GM12872 (cell line): ENCODE measurements at regions not wholly inside any gene's neighbourhood (a gene's known extent, or its start where the extent isn't known, plus 50 kb on each side); places are given as distances from the start of the nearest gene placed in this dataset.

ENCODE experiments used
- TF ChIP-seq, protein P1 (sequence below): IDR thresholded peaks from 3 replicates; pipeline ENCODE4 v1.5.1; 2011; ENCODE audit warnings: low read depth, mild to moderate bottlenecking, low read length, moderate library complexity; ENCODE audit not compliant: insufficient read depth

DNA sequence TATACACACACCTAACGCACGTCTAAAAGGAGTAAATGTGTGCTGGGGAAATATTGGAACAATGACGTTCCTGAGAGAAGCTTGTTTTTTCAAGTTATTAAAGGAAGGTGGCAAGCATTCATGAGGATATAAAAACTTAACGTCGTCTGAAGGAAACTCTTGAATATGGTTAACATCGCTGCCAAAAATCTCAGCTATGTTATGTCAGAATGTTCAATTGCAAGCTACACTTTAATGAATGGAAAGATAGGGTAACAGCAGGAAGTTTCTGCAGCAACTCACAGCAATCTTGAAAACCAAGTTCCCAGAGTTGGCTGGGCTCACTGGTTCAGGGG is 54.3 kb upstream of the MEF2A start:
- TF ChIP-seq, protein P1, sequence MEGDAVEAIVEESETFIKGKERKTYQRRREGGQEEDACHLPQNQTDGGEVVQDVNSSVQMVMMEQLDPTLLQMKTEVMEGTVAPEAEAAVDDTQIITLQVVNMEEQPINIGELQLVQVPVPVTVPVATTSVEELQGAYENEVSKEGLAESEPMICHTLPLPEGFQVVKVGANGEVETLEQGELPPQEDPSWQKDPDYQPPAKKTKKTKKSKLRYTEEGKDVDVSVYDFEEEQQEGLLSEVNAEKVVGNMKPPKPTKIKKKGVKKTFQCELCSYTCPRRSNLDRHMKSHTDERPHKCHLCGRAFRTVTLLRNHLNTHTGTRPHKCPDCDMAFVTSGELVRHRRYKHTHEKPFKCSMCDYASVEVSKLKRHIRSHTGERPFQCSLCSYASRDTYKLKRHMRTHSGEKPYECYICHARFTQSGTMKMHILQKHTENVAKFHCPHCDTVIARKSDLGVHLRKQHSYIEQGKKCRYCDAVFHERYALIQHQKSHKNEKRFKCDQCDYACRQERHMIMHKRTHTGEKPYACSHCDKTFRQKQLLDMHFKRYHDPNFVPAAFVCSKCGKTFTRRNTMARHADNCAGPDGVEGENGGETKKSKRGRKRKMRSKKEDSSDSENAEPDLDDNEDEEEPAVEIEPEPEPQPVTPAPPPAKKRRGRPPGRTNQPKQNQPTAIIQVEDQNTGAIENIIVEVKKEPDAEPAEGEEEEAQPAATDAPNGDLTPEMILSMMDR, result no peak

DNA sequence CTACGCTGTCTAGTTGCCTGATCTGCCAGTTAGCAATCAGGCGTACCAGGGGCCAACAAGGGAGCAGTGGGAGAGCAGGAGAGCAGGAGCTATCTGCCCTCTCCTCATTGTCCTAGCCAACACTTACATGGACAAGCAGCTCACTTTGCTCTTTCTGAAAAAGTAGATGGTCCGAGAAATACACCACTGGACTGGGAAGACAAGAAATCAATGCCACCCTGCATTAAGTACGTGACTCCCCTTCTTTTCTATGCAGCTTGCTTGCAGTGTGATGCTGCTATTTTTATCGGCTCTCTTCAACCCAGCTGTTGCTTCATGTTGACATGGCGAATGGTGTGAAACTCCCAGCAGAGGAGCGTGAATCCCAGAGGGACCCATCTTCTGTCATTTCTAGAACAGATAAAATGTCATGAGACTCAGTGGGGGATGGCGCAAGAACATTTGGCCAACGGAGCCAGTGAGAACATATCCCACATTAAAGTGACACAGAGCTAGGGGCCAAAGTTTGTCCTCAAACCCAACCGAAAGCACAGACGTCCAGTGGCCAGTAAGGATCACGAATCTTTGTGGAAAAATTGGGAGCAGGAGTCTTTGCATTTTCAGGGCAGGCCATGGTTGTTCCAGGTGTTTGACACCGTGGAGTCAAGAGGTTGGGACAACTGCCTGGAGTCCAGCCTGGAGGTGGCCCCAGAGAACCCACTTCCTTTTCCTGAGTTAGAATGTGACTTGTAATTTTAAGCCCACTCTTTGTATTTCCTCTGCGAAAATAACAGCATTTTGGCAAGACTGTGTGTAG is 53.7 kb upstream of the MEF2A start:
- TF ChIP-seq, protein P1, result no peak

DNA sequence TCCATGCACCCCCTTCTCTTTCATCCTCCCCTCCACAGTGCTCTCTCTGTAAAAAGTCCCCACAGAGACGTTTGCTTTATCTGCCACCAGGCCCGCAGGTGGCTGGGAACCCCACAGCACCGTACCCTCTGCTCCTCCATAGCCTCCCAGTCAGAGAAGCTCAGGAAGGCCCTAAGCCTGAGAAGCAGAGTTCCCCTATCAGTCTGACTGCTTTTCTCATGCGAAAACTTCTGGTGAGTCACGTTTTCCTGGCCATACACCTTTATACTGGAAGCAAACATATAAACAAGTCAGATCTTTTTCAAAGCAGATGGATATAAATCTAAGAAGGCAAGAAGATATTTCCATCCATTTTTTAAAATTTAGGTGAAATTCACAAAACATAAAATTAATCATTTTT is 51.5 kb upstream of the MEF2A start:
- TF ChIP-seq, protein P1, result no peak
